ENCODE measurements at regions not wholly inside any gene's neighbourhood (a gene's known extent, or its start where the extent isn't known, plus 50 kb on each side); places are given as distances from the start of the nearest gene placed in this dataset.

- CTCF ChIA-PET = interaction anchor here (0.8 kb wide), 1 partner anchor 24 kb away, joined by 3 read pairs; no protein-coding TSS in a partner anchor
- H3K4me3 ChIP-seq (ENCODE audit: low read depth, low read length) = no peak overlapping the region
- POLR2A ChIA-PET = no interaction called here
- DNase-seq (ENCODE audit: low read depth, low spot score) = no peak
- TF ChIP-seq CTCF (IDR thresholded peaks at IDR 0.05; ENCODE audit: insufficient read depth, low read length, missing control alignments) = no peak
These were observed 346.9 kb downstream of the BCOR start for GRCh38 chrX:39750848-39751247.

- TF ChIP-seq CTCF (IDR thresholded peaks at IDR 0.05; ENCODE audit: insufficient read depth, low read length, missing control alignments) = no peak
- DNase-seq (ENCODE audit: low read depth, low spot score) = no peak
- H3K4me3 ChIP-seq (ENCODE audit: low read depth, low read length) = no peak overlapping the region
- CTCF ChIA-PET = interaction anchor here (0.9 kb wide), 1 partner anchor 12 kb away, joined by 3 read pairs; no protein-coding TSS in a partner anchor
- POLR2A ChIA-PET = no interaction called here
These were observed 344.9 kb downstream of the BCOR start for GRCh38 chrX:39752815-39753214.

- TF ChIP-seq CTCF (IDR thresholded peaks at IDR 0.05; ENCODE audit: insufficient read depth, low read length, missing control alignments) = no peak
- CTCF ChIA-PET = interaction anchor here (0.9 kb wide), 1 partner anchor 11 kb away, joined by 3 read pairs; no protein-coding TSS in a partner anchor
- POLR2A ChIA-PET = no interaction called here
- no peak overlapping the region for H3K4me3 ChIP-seq (ENCODE audit: low read depth, low read length)
- DNase-seq (ENCODE audit: low read depth, low spot score) = no peak
These were observed 344.3 kb downstream of the BCOR start for GRCh38 chrX:39753293-39753996.

GRCh38 chrX:39755143-39756032, 342.4 kb downstream of the BCOR start:
- ChIA-PET POLR2A (no interaction called here), CTCF (no interaction called here)
- DNase-seq (ENCODE audit: low read depth, low spot score) = peak; percentile 80
- TF ChIP-seq CTCF (IDR thresholded peaks at IDR 0.05; ENCODE audit: insufficient read depth, low read length, missing control alignments) = no peak
- H3K4me3 ChIP-seq (ENCODE audit: low read depth, low read length) = no peak overlapping the region

GRCh38 chrX:39756086-39756883, 341.5 kb downstream of the BCOR start:
- CTCF ChIA-PET = no interaction called here
- DNase-seq (ENCODE audit: low read depth, low spot score) = no peak
- TF ChIP-seq CTCF (IDR thresholded peaks at IDR 0.05; ENCODE audit: insufficient read depth, low read length, missing control alignments) = no peak
- no peak overlapping the region for H3K4me3 ChIP-seq (ENCODE audit: low read depth, low read length)
- POLR2A ChIA-PET = no interaction called here
